HG02943 (cell line): ENCODE measurements at regions not wholly inside any gene's neighbourhood (a gene's known extent, or its start where the extent isn't known, plus 50 kb on each side); places are given as distances from the start of the nearest gene placed in this dataset.
"Not testable (repeated sequence)": the region's sequence is repeated elsewhere in the genome, so short reads cannot be mapped to it uniquely, and the experiment has no call there.

Experiments
- ATAC-seq: cut with Tn5 transposase; IDR thresholded peaks from one replicate; pipeline ENCODE4 v1.9.1; 2021; ENCODE audit warnings: mild to moderate bottlenecking, low read depth, moderate library complexity; ENCODE audit not compliant: unreplicated experiment

DNA sequence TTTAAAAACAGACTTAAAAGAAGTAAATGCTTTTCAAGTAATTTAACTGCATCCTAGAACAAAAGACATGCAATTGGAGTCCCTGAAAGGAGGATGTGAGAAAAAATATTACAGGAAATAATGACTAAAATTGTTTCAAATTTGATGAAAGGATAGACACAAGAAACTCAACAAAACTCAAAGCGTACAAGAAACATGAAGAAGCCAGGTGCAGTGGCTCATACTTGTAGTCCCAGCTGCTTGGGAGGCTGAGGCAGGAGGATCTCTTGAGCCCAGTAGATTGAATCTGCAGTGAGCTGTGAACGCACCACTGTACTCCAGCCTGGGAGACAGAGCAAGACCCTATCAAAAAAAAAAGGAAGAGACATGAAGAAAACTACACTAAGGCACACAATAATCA, 118.1 kb upstream of the SLC39A10 start:
- no peak for ATAC-seq

DNA sequence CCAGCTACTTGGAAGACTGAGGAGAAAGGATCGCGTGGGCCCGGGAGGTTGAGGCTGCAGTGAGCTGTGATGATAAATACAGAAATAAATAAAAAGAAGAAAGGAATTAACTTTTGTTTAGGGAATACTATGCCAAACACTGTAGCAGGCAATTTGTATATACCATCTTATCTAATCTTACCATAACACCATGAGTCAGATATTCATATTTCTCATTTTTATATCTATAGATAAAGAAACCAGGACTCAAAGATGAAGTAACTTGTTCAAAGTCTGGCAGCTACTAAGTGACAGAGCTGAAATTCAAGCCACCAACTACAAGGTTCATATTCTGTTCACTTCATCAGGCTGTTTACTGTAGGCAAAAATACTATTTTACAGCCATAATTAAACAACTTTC, 119.2 kb upstream of the SLC39A10 start:
- ATAC-seq = no peak

DNA sequence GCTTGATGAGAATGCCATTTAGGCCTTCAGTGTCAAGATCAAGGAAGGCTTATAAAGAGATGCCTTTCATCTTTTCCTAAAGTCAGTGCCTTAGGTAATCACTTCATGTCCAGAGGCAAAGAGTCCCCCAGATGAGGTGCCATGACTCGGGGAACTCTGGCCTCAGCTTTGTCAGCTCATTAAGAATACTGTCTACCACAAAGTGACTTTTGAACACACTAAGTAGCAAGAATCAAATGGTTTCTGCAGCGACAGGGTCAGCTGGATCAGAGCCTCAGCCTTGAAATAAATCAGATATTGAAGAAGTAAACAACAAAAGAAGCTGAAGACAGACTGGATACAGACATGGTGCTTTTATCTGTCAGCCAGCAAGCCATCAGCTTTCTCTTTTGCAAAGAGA, 120.1 kb upstream of the SLC39A10 start:
- ATAC-seq = no peak

DNA sequence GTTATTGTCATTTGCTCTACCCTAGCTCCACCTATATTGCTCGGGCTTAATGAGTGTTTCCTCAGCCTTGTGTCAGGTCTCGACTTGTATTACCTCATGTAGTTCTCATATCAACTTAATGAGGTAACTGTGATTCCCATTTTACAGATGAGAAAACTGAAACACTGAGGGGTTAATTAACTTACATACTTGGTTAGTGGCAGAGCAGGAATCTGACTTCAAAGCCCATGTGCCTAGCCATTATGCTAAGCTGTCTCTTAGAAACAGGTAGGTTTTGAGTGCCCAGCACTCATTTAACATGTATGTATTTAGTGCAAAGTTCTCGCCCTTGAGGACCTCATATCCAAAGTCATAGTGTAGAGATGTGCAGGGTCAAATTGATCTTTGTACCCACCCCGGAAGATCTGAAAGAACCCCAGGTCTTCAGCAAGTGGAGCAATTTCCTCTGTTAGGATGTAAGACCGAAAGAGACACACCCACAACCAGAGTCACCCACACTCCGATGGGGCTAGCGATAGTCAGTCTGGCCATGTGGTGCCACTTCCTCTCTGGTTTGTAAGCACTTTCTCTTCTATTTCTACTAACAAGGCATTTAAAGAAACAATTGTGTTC, 121.0 kb upstream of the SLC39A10 start:
- ATAC-seq = peak; percentile 85

DNA sequence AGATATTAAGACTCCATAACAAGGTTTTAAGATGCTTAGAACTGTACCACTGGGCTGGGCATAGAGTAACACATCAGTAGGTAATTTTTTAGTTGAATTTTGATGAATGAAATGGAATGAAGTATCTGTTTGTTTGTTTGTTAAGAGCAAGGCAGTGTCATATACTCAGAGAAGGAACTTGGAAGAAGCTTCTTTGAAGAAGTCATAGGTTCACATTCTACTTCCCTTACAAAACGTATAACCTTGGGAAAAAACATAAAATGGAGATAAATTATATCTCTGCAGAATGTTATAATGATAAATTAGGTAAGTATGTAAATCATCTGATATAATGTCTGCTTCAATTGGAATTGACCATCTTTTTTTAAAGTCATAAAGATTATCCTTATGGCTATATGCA, 122.1 kb upstream of the SLC39A10 start:
- ATAC-seq = no peak

DNA sequence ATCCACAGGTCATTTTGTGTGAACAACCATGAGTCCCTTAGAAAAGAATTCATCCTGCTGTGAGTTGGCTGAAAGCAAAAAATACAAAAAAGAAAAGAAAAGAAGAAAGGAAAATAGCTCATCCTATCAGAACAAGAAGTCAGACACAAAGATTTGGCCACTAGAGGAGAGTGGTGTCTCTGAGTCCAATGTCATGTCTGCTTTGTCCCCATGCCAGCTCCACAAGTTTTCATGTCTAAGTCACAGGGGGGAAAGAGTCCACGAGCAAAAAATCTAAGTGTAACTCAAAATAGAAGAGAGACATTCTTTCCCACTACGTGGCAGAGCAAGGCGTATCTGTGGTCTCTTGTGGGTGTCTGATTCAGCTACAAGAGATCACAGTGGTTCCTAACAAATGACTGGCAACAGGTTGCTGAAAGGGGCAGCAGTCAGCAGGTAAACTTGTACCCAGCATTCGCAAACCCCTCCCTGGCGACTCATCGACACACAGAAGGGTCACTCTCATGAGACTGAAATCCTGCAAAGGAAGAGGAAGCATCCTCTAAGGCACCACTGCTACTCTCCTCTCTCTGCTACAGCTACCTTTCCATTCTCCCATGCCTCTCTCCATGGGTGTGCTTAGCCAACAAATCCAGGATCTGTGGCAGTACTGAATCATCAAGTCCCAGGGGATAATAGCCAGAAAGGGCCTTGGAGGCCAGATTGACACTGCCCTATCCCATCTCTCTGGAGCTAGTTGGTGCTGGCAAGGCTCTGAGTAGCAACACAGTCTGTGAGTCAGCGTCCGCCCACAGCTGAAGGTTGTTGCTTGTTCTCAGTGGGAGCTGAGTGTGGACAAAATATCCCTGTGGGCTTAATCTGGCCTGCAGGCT, 123.0 kb upstream of the SLC39A10 start:
- peak; percentile 46 for ATAC-seq

DNA sequence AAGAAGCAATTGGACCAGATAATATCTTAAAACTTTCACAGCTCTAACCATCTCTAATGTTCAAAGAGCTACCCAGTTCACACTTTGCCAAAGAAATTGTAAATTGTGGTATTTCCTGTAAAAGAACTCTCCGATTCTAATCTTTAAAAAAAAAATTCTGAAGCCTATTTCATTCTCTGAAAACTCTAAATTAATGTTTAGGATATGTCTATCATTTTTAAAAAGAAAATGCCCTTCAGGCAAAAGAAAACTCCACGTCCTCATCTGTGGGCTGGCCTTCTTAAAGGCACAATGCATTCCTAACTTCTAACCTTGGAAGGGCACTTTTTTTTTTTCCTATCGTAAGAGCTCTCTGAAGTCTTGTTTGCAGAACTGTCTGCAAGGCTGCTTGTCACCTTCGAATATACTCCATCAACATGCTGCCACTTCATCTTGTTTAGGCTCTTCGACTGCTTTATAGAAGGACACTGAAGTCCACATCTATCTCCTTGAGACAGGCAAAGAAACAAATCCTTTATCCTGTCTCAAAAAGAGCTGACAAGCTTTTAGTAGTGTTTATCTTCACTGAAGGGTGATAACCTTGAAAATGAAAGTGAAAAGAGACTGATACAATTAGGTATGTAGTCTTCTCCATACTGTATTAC, 124.3 kb upstream of the SLC39A10 start:
- ATAC-seq = peak; percentile 37

DNA sequence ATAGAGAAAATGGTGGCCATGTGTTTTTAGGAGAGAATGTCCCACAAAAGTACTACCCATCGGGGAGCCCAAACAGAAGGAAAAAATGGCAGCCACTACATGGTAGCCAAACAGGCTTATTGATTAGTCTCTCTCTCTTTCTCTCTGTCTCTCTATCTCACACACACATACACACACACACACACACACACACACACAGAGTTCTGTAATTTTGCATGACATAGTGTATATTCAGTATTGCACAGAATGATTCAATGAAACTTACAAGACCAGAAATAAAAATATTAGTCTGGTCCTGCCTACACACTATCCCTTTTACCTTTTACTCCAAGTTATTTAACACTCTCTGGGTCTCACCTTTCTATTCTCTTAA, 124.8 kb upstream of the SLC39A10 start:
- ATAC-seq = no peak

DNA sequence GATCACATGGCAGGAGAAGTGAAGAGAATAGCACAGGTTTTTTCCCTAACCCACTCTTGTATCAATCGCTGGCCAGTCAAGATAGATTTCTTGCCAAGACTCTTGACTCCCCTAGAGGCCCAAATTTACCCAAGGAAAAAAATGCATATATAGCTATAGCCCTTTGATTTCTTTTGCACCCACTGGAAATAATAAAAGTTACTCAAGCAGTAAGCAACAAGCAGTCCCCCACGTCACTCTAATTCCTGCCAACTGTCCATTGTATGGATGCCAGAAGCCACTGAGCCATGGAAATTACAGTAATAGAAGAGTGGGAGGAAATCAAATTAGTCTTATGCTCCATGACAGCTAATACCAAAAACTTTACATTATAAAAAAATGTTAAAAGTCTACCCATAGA, 125.3 kb upstream of the SLC39A10 start:
- ATAC-seq = no peak

DNA sequence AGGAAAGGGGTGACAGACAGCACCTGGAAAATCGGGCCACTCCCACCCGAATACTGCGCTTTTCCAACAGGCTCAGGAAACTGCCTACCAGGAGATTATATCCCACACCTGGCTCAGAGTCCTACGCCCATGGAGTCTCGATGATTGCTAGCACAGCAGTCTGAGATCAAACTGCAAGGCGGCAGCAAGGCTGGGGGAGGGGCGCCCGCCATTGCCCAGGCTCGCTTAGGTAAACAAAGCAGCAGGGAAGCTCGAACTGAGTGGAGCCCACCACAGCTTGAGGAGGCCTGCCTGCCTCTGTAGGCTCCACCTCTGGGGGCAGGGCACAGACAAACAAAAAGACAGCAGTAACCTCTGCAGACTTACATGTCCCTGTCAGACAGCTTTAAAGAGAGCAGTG, 133.8 kb upstream of the SLC39A10 start:
- ATAC-seq = not testable (repeated sequence)

DNA sequence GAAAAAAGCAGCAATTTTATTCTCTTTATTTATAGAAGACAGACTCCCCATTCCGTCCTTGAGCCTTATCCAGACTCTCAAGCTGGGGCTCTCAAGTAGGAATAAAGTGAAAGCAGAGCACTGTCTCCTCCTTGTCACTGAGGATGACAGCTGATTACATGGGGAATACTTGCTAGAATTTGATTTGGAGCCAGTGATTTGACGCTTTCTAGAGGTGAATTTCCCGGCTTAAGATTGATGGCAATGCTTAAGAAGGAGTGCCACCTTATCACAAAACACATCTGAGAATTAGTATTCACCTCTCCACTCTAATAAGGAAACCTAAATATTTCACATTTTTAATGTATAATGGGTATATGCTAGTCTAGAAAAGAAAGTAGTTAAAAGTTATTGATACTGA, 135.4 kb upstream of the SLC39A10 start:
- no peak for ATAC-seq

DNA sequence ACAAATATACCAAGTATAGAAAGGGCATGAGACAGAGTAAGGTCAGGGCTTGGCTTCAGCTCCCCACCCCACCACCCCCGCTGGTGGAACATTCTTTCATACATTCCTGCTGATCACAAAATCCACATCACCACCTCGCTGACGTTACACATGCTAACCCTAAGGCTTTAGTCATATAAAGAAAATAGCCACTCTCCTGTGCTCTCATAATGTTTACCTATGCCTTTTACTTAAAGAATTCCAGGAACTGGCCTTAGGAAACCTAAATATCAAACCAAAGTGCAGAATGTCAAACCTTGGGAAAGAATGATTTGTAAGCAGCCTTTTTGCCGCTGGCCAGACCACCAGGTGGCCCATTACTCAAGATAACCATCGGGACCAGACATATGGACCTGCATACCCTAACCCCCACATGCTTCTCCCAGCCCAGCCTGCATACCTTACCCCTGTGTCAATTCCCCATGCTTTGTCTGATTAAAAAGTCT, 136.3 kb upstream of the SLC39A10 start:
- ATAC-seq = no peak

DNA sequence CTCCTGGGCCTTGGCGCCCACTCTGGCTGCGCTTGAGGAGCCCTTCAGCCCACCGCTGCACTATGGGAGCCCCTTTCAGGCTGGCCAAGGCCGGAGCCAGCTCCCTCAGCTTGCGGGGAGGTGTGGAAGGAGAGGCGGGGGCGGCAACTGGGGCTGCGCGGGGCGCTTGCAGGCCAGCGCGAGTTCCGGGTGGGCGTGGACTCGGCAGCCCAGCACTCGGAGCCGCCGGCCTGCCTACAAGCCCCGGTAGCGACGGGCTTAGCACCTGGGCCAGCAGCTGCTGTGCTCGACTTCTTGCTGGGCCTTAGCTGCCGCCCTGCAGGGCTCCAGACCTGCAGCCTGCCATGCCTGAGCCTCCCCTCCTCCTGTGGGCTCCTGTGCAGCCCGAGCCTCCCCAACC, 141.5 kb upstream of the SLC39A10 start:
- ATAC-seq = no peak

DNA sequence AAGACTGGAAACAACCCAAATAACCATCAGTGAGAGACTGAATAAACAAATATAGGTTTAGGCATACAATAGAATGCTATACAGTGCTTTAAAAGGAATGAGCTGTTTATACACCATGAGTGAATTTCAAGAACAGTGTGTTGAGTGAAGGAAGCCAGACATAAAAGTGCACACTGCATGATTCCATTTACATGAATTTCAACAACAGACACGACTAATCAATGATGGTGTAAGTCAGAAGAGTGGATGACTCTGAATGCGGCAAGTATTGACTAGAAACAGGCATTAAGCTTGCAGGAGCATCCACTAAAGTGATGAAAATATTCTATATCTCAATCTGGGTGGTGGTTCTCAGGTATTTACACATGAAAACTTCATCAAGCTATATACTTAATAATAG, 142.7 kb upstream of the SLC39A10 start:
- ATAC-seq = no peak

DNA sequence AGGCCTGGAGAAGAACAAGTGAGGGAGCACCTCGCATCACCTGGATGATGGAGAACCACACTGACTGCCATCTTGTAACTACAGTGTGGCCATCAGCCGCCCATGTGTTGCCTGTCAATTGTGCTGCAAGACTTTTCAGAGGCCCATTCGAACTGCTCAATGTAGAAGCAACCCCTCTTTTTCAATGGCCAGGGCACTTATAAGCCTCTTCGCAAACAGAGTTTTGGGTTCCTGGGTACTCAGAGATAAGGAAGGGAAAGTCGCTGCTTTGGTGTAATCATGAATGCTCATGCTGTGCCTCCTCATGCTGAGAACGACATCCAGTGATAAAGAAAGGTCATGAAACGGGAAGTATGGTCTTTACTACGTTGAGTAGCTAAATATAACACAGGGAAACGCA, 143.9 kb upstream of the SLC39A10 start:
- ATAC-seq = no peak

DNA sequence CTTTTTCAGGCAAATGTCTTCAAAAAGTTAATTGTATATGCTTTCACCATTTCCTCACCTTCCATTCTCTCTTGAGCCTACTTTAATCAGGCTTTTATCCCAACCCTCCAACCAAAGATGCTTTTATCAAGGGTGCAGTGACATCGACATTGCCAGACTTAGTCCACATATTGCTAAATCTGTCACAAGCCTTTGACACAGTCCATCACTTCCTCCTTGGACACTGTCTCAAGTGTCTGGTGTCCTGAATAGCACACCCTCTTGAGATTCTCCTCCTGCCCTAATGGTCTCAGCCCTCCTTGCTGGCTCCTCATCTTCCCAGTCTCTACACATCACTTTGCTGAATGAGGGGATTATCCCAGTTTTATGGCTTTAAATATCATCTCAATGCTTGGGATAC, 147.5 kb upstream of the SLC39A10 start:
- ATAC-seq = no peak

DNA sequence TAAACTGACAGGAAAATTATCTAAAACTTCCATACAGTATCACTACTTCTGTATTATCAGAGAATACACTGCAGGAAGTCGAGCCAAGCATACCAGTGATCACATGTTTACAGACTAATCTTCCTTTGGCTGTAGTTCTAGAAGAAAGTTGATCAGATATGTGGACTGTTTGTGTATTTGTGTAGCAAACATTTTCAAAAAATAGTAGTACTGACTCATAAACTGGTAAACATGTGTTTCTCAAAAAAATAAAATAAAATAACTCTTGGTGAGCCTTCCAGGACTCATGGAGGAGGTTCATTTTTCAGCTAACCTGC, 148.9 kb upstream of the SLC39A10 start:
- ATAC-seq = no peak

DNA sequence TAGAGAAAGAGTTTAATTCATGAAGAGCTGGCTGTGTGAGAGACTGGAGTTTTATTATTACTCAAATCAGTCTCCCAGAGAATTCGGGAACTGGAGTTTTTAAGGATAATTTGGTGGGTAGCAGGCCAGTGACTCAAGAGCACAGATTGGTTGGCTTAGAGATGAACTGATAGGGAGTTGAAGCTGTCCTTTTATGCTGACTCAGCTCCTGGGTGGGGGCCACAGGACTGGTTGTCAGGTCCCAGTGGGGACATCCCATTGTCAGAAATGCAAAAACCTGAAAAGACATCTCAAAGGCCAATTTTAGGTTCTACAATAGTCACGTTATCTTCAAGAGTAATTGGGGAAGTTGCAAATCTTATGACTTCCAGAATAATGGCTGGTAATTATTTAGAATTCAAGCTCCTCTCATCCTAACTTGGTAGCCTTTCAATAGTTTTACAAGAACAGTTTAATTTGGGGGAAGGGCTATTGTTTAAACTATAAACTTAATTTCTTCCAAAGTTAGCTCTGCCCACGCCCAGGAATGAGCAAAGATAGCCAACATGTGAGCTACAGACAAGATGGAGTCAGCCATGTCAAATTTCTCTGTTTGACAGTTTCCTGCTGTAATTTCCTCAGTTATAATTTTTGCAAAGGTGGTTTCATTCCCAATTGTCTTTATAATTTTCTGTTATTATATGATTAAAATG, 149.4 kb upstream of the SLC39A10 start:
- ATAC-seq = no peak

DNA sequence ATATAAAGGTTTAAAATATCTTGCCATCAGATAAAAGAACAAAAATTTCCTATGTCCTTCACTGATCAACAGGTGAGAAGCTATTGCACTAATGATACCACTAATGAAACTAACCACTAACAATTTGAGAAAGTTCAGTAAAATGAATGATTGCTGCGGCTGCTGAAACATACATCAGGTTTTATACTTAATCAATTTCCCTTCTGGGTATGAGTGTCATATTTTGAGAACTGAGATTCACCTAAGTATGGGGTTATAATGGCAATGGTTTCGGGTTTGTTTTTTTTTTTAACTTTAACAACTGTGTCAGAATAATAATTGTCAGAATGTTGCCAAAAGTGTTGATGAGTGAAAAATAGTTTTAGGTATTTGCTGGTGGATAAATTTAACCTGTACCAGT, 151.3 kb upstream of the SLC39A10 start:
- ATAC-seq = peak; percentile 97

DNA sequence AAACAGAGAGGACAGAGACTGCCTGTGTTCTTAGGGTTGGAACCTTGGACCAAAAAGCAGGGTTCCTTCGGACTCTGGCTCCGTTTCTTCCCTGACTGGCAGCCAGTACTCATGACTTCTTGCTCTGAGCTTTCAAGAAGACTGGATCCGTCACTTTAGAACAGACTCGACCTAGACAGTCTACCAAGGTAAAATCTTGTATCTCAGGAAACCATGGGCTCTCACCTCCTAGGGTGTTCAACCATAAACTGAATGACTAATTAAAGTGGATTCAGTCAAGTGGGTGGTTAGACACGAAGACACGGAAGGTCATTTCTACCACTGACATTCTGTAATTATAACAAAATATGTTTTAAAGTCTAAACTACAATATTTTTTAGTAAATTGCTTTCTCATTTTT, 153.8 kb upstream of the SLC39A10 start:
- no peak for ATAC-seq

DNA sequence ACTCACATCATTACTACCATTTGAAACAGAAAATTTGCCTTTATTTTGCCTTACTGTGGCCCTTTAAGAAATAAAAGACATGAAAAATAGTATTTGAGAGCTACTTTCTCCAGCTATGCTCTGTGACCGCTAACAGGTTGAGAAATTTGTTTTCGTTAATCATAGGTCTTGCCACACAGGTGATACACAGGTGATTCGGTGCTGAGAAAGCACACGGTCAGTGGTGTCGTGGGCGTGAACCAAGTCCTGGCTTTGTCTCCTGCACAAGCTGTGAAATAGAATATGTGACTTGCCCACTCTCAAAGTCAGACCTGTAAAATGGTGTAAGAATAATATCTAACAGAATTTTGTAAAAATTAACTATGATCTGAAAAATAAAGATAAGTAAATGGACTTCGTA, 155.3 kb upstream of the SLC39A10 start:
- no peak for ATAC-seq
